ENCODE measurements at regions not wholly inside any gene's neighbourhood (a gene's known extent, or its start where the extent isn't known, plus 50 kb on each side); places are given as distances from the start of the nearest gene placed in this dataset.

GRCh38 chr13:73991884-73992283, 142.3 kb downstream of the KLF12 start (continued):
- TF ChIP-seq STAT6 (CRISPR knock-in tag; conservative IDR thresholded peaks at IDR 0.05; ENCODE audit: low read depth) (no peak), ZNF121 (CRISPR knock-in tag; IDR thresholded peaks at IDR 0.05) (no peak), ATF3 (CRISPR knock-in tag; conservative IDR thresholded peaks at IDR 0.05) (no peak), HMGXB4 (CRISPR knock-in tag; IDR thresholded peaks at IDR 0.05) (no peak), USF1 (CRISPR knock-in tag; IDR thresholded peaks at IDR 0.05) (no peak), ZNF416 (CRISPR knock-in tag; IDR thresholded peaks at IDR 0.05) (no peak)

- Mint-ChIP-seq H3K27me3 (ENCODE audit: low read depth) (no peaks in the 10 kb centered on the region), H3K4me1 (peaks cover 45% of the 10 kb centered on the region), H3K36me3 (no peaks in the 10 kb centered on the region), H3K27ac (no peak overlapping the region), H3K9me3 (no peaks in the 10 kb centered on the region), H3K4me3 (no peak overlapping the region)
- DNase-seq (ENCODE audit: low spot score) (no peak), ATAC-seq (no peak)
- ChIA-PET POLR2A (no interaction called here), CTCF (no interaction called here)
- no peak for TF ChIP-seq USF2 (CRISPR knock-in tag; IDR thresholded peaks at IDR 0.05)
- no peak for TF ChIP-seq ATF2 (CRISPR knock-in tag; IDR thresholded peaks at IDR 0.05; ENCODE audit: borderline replicate concordance, low read depth)
- no peak for TF ChIP-seq ZNF425 (CRISPR knock-in tag; conservative IDR thresholded peaks at IDR 0.05)
- TF ChIP-seq MLX (CRISPR knock-in tag; IDR thresholded peaks at IDR 0.05): no peak
- no peak for TF ChIP-seq ZBTB43 (CRISPR knock-in tag; IDR thresholded peaks at IDR 0.05)
- TF ChIP-seq NR1H2 (CRISPR knock-in tag; IDR thresholded peaks at IDR 0.05): no peak
- TF ChIP-seq NFE2L1 (CRISPR knock-in tag; IDR thresholded peaks at IDR 0.05): no peak
- no peak for TF ChIP-seq IRF1 (CRISPR knock-in tag; IDR thresholded peaks at IDR 0.05)
- TF ChIP-seq ZNF263 (CRISPR knock-in tag; IDR thresholded peaks at IDR 0.05; ENCODE audit: low read depth): no peak
- no peak for TF ChIP-seq OVOL2 (CRISPR knock-in tag; IDR thresholded peaks at IDR 0.05; ENCODE audit: borderline replicate concordance)
- TF ChIP-seq STAT6 (CRISPR knock-in tag; conservative IDR thresholded peaks at IDR 0.05; ENCODE audit: low read depth): no peak
- no peak for TF ChIP-seq IRF2 (CRISPR knock-in tag; IDR thresholded peaks at IDR 0.05; ENCODE audit: borderline replicate concordance, low read depth)
- TF ChIP-seq JAZF1 (CRISPR knock-in tag; IDR thresholded peaks at IDR 0.05): no peak
- TF ChIP-seq ZNF317 (CRISPR knock-in tag; IDR thresholded peaks at IDR 0.05; ENCODE audit: borderline replicate concordance, low read depth): no peak
- TF ChIP-seq ATF1 (CRISPR knock-in tag; IDR thresholded peaks at IDR 0.05): no peak
Measured at GRCh38 chr13:73991384-73991783, 142.8 kb downstream of the KLF12 start.

Data from WTC11 (cell line).